Right lobe of liver (tissue), 4 donors: ENCODE measurements at regions not wholly inside any gene's neighbourhood (a gene's known extent, or its start where the extent isn't known, plus 50 kb on each side); places are given as distances from the start of the nearest gene placed in this dataset.

ENCODE experiments used
- POLR2A ChIP-seq: fragments of 450-650 bp; IDR thresholded peaks from one replicate; pipeline ENCODE4 v1.6.1; 2017; ENCODE audit warnings: antibody characterized with exemption, mild to moderate bottlenecking
- TF ChIP-seq, protein P1 (sequence below), 4 donors: fragments of 200-600 bp in 3 of 4; fragments of 450-650 bp in 1 of 4; IDR thresholded peaks; one replicate each; pipeline versions ENCODE4 v1.5.1 to v1.8.0; 2016 to 2022; ENCODE audit warnings: antibody characterized with exemption in 4 of 4, mild to moderate bottlenecking in 2 of 4
- donor health status: DM: no; HTN: no; CAD: no.
- donor health status: DM: no; HTN: no; CAD: no.
- donor health status: DM: no; HTN: yes; CAD: no.

- TF ChIP-seq, protein P1, sequence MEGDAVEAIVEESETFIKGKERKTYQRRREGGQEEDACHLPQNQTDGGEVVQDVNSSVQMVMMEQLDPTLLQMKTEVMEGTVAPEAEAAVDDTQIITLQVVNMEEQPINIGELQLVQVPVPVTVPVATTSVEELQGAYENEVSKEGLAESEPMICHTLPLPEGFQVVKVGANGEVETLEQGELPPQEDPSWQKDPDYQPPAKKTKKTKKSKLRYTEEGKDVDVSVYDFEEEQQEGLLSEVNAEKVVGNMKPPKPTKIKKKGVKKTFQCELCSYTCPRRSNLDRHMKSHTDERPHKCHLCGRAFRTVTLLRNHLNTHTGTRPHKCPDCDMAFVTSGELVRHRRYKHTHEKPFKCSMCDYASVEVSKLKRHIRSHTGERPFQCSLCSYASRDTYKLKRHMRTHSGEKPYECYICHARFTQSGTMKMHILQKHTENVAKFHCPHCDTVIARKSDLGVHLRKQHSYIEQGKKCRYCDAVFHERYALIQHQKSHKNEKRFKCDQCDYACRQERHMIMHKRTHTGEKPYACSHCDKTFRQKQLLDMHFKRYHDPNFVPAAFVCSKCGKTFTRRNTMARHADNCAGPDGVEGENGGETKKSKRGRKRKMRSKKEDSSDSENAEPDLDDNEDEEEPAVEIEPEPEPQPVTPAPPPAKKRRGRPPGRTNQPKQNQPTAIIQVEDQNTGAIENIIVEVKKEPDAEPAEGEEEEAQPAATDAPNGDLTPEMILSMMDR (IDR thresholded peaks at IDR 0.05): no peak
- TF ChIP-seq POLR2A: no peak
These were observed 120.7 kb upstream of the TENM4 start for GRCh38 chr11:79561496-79561895.
